ENCODE measurements at regions not wholly inside any gene's neighbourhood (a gene's known extent, or its start where the extent isn't known, plus 50 kb on each side); places are given as distances from the start of the nearest gene placed in this dataset.

DNA sequence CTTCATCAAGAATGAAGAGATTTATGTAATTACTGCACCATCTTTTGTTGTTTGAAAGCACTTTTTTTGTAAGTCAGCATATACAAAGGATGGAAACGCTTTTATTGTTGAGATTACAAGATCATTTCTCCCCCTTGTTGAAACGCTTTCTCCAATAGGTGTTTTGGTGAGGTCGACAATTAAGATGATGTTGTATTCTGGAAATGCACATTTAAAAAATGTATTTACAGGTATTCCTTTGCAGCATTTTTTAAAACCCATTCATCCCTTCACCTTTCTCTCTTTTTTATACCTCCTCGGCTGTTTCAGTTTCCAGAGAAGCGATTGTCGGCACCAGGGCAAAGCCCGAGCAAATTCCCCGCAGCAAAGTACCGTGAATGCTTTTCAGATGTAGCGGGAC is 499.9 kb downstream of the VRK1 start:
- DNase-seq (ENCODE audit: low read depth in 2 of 2), result no peak

DNA sequence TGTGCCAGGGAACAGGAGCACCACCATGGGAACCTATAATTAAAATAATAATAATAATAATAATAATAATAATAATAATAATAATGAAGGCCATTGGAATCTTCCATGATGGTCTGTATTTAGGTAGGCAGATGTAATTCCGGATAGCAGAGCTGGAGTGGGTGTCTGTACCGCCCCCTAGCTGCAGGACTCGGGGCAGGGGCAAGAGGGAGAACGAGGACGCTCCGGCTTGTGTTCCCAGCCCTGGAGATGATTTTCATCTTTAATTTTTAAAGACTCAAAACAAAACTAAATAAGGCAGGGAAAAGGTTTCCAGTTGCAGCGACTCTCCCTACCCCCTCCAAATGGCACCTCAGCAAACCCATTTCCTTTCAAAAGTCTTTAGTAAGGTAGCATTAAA is 501.1 kb downstream of the VRK1 start:
- no peak for DNase-seq (ENCODE audit: low read depth in 2 of 2)

DNA sequence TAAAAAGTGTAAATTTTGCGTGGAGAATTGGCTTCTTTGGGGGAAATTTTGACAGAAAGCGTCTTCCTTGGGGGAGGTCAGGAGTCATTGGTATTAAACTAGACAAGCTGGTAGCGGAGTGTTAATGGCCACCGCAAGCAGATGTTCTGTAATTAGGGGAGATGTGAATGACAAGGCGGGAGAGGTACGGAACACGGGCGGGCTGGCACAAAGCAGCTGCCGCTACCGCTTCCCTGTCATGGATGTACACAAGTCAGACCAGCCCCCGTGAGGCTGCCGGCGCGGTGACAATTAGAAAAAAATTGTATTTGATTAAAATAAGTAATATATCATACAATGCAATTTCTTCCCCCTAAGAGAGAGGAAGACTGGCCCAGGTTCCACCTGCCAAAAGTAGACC is 501.6 kb downstream of the VRK1 start:
- DNase-seq (ENCODE audit: low read depth in 2 of 2), result no peak

DNA sequence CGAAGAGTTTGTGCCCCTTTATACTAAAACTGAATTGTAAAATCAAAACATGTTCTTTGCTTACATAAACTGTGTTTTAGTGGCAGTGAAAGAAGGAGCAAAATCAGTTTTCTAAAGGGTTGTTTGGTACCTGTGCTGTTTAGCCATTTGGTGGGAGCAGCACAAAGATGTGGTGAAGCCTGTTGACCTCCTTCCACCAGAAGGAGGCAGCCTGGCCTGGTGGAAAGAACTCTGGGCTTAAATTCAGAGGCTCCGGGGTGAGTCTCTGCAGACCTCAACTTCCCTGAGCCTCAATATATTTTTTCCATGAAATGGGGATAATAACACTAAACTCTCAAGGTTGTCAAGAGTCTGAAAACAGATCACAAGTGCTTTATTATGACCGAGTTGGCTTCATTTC is 502.5 kb downstream of the VRK1 start:
- DNase-seq (ENCODE audit: low read depth in 2 of 2), result no peak

DNA sequence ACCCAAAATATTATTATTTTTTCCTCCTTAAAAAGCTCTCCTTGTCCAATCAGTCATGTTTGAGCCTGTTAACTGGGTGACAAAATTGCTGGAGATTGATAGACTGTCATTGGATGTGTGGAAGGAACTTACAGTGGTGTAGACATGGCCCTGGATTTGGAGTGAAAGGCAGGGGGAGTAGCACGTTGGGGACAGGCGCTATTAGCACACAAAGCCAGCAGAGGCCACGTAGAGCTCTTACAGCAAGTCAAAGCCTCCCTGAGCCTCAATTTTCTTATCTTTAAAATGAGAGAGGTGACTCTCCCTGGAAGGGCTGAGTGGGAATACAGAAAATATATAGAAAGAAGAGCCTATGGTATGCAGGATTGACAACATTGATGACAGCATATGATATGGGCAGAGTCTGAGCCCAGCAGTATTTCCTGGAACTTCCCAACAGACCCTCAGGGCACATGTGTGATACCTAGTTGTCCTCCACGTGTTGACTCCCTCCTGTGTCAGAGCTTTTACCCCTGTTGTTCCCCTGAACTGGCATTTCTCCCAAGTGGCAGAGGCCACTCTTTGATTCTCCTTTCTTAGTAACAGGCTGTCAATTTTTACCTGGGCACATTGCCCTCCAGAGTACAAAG is 504.9 kb downstream of the VRK1 start:
- no peak for DNase-seq (ENCODE audit: low read depth in 2 of 2)

DNA sequence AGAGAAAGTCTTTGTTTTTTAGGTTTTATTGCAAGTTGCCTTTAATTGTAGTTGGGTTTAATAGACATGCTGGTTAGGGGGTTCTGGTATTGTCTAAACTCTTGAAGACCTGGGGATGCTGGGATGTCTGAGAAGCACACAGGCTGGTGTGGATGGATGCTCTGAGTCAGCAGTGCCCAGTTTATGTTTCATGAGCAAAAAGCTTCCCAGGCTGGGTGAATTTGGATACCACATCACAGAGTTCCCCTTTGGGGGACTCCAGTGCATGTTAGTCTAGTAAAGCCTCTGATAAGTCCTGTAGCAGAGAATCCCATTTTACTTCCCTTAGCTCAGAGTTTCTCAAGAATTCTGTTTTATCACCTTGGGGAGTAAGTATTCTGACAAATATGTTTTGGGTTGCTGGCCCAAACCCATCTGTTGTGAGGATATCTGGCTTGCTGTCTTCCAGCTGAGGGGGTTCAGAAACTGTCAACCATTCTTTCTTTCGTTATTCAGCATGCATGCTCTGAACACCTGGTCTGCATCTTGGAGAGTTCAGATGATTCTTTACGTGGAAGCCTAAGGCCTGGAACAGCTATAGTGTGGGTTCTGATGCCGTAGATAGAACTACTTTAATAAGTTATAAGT is 509.1 kb downstream of the VRK1 start:
- no peak for DNase-seq (ENCODE audit: low read depth in 2 of 2)

DNA sequence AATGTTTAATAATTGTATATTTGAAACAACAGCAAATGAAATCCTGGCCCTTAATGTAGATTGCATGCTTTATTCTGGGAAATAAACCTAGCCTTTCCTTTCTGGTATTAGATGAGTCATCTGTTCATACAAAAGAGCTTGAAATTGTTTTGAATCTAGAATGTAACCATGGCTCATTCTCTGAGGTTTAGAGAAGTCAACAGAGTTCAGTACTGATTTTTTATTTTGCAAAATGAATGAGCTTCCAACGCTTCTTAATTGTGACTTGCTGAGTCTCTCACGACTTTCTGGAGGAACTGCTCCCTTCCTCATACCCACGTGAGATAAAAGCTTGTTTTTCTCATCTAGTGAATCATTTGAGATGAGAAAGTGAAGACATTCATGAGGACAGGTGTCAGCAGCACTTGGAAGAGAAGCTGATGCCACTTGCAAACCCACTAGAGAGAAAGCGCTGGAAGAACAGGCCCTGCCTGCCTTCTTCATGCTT is 509.6 kb downstream of the VRK1 start:
- no peak for DNase-seq (ENCODE audit: low read depth in 2 of 2)

DNA sequence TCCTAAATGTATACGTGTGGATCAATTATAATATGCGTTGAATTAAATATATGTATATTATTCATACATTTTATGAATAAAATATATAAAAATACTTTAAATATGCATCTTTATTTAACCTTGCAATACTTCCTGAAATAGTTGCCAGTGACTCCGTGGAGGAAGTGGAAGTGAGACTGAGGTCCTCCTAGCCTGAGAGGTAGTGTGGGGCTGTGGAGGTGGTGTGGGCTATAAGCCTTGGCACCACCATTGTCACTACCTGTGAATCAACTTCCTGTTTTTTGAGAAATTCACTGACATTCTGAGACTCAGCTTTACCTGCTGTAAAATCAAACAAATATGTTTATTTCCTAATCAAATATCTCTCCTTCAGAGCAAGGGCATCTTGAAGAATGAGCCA is 514.2 kb downstream of the VRK1 start:
- DNase-seq (ENCODE audit: low read depth in 2 of 2), result no peak

DNA sequence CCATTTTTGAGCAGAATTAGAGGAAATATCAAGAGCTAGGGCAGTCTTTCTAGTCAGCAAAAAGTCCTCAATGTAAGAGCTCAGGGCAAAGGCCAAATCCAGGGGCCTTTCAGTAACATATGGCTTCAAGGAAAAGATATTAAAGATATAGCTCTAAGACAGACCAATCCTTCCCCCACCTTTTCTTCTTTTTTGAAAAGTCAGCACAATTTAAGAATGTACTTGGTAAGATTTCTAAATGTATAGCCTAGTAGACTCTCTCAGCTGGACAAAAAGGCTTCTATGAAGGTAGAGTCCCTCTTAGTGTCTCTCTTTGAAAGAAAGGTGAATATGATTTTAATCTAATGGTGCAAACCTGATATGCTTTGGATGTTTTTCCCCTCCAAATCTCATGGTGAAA is 515.7 kb downstream of the VRK1 start:
- DNase-seq (ENCODE audit: low read depth in 2 of 2), result no peak

DNA sequence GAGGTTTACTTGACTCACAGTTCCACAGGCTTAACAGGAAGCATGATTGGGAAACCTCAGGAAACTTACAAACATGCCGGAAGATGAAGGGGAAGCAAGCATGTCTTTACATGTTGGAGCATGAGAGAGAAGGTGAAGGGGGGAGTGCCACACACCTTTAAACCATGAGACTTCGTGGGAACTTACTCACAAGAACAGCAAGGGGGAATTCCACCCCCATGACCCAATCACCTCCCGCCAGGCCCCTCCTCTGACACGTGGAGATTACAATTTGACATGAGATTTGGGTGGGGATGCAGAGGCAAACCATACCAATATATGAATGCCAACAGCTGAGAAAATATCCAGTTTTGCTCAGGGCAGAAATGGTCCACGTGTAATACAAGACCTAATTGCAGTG is 518.6 kb downstream of the VRK1 start:
- no peak for DNase-seq (ENCODE audit: low read depth in 2 of 2)

DNA sequence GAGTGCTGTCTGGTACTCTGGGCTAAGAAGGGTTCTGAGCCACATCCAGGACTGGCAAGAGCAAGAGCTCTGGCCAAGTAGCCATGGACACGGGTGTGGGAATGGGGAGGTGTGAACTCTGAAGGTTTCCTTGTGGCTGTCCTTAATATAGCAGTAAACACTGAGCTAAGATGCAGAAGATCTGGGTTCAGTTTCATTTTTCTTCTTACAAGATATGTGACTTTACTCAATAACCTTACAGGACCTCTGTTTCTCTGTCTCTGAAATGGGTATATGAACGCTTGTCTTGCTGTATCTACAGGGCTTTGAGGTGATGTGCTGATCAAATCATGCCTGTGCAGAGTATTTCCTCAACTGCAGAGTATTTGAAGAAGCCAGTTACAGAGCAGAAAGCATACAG is 521.2 kb downstream of the VRK1 start:
- DNase-seq (ENCODE audit: low read depth in 2 of 2), result no peak

DNA sequence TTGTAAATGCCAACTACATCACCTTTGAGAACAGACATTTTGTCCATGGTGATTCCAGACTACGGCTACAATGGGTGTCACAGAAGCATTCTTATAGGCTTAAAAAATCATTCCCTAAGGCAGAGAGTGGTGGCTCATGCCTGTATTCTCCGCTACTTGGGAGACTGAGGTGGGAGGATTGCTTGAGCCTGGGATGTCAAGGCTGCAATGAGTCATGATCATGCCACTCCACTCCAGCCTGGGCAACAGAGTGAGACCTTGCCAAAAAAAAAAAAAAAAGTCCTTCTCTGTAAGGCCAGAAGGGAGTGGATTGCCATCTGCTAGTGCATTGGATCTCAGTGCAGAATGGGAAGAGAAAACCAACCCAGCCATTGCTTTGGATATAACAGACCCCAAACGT is 522.5 kb downstream of the VRK1 start:
- DNase-seq (ENCODE audit: low read depth in 2 of 2), result no peak

DNA sequence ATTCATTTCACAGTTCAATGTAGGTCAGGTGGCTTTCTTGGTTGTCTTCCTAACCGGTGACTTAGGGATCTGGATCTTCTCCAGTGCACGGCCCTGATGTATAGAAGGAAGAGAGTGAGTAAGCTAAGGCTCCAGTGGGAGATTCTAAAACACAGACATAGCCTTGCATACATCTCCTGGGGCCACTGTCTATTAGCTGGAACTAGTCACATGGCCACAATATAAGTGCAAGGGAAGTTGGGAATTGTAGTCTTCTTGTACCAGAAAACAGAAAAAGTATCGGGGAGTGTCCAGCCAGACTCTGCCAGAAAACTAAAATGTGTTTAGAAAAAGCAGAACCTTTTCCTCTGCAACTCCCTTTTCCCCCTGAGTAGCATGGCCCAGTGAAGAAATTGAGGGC is 531.6 kb downstream of the VRK1 start:
- no peak for DNase-seq (ENCODE audit: low read depth in 2 of 2)

DNA sequence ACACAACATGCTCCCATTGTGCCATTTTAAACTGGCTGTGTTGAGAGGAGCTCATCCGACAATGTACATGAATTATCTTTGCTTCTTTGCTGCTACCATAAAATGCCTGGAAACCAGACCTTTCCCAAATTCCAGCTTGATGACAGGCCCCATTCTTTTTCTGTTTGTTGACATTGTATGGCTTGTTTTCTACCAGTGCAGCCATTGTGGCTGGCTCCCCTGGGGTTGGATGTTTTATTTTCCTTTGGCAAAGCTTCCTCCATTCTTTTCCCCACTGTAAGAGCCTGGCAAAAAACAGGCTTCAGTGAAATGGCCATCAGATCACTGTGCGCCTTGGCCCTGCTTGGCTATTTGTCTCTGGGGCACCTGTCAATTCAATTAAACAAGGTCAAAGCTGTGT is 532.5 kb downstream of the VRK1 start:
- no peak for DNase-seq (ENCODE audit: low read depth in 2 of 2)

DNA sequence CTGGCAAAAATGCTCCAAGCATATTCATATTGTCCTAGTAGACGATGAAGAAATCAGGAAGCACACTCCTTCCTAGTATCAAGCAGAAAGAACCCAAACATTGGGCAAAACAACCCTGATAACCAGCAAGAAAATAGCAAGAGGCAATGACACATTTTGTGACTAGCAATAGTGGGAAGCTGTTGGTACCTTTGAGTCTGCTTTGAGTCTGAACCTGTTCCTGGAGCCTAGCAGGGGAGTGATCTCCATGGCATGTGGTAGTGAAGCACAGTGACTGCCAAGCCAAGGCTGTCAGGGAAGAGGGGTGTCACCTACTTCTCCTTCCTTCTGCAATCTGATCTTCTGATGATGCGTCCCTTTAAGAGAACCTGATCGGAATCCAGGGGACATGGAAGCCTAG is 533.9 kb downstream of the VRK1 start:
- DNase-seq (ENCODE audit: low read depth in 2 of 2), result no peak

DNA sequence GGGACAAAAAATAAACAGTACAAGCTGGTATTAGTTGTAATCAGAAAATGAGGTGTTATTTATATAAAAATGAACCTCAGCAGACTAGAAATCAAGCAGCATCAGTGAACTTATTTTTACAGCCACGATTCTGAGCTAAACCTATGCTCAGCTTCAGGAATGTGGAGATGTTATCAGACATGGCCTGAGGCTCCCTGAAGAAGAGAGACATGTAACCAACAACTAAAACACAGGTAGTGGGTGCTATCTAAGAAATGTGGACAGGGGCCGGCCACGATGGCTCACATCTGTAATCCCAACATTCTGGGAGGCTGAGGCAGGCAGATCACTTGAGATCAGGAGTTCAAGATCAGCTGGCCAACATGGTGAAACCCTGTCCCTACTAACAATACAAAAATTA is 534.3 kb downstream of the VRK1 start:
- no peak for DNase-seq (ENCODE audit: low read depth in 2 of 2)

DNA sequence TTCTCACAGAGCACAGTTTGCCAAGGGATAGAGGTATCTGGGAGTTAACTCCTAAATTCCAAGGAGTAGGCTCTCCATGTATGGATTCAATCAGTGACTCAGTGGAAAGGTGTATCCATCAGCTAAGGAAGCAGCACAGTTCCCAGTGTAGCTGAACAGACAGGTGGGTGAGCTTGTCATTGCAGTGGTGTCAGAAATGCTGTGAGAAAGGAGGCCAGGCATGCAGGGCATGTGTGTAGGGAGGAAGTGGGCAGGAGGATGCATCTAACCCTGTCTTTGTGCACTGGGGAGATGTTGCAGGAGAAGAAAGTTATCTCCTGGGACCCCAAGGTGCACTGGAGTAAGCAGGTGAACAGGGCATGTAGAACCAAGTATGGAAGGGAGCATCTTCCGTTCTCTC is 539.0 kb downstream of the VRK1 start:
- DNase-seq (ENCODE audit: low read depth in 2 of 2), result no peak

DNA sequence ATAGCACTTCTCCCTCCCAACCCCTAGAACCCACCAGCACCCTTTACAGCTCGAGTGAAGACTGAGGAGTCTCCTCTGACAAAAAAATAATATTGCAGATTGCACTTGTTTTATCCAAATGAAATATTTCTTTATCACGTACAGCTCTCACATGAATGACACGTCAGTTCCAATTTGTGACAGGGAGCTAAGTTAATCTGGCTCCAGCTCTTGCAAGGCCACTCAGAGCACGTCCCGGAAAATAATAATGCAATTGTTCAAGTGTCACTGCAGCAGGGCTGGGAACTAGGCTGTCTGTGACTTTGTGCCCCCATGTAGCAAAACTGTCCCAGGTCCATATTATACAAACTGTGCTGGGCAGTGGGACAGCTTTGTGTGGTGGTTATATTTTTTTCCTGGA is 539.6 kb downstream of the VRK1 start:
- no peak for DNase-seq (ENCODE audit: low read depth in 2 of 2)

DNA sequence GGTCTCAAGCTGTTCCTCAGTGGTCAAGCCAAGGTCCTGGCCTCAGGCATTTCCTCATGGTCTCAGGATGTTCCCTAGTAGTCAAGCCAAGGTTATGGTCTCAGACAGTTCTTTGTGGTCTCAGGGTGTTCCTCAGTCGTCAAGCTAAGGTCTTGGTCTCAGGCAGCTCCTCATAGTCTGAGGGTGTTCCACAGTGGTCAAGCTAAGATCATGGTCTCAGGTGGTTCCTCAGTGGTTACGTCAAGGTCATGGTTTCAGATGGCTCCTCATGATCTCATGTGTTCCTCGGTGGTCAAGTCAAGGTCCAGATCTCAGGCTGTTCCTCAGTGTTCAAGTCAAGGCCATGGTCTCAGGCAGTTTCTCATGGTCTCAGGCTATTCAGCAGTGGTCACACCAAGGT is 540.1 kb downstream of the VRK1 start:
- no peak for DNase-seq (ENCODE audit: low read depth in 2 of 2)

DNA sequence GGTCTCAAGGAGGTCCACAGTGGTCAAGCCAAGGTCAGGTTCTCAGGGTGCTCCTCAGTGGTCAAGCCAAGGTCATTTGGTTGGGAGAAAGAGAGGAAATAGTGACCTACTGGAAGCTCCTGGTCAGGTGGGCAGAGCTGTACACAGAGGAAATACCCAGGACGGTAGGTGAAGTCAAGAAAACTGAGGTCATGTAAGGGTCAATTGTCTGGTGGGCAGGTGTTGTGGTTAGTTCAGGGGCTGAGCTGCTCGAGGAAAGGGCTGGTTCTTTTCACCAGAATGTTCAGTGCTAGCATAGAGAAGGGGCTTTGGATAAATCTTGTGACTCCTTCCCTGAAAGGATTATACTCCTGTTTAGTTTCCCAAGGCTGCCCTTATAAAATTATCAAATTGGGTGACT is 540.5 kb downstream of the VRK1 start:
- no peak for DNase-seq (ENCODE audit: low read depth in 2 of 2)

DNA sequence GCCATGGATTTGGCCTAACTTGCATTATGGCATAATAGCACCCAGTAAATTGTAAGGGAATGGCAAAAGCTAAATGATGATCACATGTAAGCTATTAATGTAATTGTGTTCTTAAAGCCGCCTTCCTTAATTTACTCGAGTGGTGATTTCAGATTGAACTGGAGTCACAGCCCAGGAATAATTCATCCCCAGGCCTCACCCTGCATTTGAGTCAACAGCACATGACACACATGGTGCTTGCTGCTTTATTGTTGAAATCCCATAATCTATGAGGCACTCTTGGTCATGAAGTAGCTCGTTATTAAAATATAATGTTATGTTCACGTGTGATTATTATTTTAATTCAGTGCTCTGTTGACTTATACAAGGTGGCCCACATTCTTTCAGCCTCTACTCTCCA is 547.5 kb downstream of the VRK1 start:
- no peak for DNase-seq (ENCODE audit: low read depth in 2 of 2)

DNA sequence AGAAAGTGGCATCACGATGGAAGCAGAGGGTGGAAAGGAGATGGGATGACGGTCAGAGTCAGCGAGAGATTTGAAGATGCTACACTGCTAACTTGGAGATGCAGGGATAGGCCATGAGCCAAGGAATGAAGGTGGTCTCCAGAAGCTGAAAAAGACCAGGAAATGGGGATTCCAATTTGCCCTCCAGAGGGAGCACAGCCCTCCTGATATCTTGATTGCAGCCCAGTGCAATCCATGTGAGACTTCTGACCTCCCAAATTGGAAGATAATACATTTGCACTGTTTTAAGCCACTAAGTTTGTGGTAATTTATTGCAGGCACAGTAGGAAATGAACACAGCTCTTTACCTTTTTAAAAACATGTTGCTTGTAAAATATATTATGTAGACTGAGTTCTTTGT is 549.5 kb downstream of the VRK1 start:
- no peak for DNase-seq (ENCODE audit: low read depth in 2 of 2)

DNA sequence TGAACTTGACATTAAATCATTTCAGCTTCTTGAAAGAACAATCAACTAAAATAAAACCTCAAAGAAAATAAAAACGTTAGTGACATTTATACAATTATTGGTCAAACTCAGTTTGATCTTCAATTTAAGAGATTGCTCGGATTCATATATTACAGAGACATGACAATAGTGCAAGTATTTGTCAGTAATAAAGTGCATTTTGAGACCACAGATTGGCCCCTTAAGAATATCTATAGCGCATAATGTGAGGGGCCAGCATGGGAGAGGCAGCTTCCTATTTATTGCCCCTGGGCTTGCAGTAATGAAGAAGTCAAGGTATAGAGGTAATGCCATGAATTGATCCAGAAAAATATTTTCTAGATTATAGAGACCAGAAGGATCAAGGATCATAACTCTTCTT is 552.3 kb downstream of the VRK1 start:
- DNase-seq (ENCODE audit: low read depth in 2 of 2), result no peak

DNA sequence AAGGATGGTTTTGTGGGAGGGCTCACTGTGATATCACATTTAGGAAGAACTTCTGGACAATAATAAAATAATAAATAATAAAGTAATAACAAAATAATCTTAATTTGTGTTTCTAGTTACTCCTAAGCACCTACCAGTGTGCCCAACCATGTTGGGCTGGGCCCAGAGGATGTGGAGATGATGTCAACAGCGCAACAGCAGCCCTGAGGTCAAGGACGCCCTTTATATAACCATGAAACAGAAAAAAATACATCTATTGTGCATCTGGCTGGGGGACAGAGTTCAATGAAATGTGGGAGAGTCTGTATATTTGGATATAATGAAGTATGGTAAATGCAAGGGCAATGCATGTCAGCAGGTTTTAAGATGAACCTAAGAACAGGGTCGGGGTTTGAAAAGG is 552.8 kb downstream of the VRK1 start:
- no peak for DNase-seq (ENCODE audit: low read depth in 2 of 2)

All from activated CD4-positive, alpha-beta T cell treated with anti-CD3 and anti-CD28 coated beads for 24 hours (primary cell).